ENCODE measurements at regions not wholly inside any gene's neighbourhood (a gene's known extent, or its start where the extent isn't known, plus 50 kb on each side); places are given as distances from the start of the nearest gene placed in this dataset.
"Not testable (repeated sequence)": the region's sequence is repeated elsewhere in the genome, so short reads cannot be mapped to it uniquely, and the experiment has no call there.

DNA sequence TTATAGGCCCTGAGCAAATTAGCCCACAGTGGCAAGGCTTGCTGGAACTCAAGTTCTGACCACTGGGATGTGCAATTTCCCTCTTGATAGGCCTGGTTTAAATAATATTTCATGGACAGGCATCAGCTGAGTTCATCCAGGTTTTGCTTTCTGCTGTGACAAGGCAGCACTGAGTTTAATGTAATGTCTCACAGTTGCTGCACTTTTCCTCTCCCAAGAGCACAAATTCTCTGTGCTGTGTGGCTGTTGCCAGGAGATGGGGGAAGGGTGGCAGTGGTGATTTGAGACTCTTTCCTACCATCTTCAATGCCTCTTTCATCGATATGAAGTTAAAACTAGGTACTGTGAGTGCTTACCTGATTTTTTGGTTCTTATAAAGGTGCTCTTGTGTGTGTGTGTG, 272.8 kb upstream of the STXBP6 start:
- no peak for DNase-seq
- H3K36me3 ChIP-seq (replicated peaks) = no peaks in the 10 kb centered on the region
- TF ChIP-seq, protein P1, sequence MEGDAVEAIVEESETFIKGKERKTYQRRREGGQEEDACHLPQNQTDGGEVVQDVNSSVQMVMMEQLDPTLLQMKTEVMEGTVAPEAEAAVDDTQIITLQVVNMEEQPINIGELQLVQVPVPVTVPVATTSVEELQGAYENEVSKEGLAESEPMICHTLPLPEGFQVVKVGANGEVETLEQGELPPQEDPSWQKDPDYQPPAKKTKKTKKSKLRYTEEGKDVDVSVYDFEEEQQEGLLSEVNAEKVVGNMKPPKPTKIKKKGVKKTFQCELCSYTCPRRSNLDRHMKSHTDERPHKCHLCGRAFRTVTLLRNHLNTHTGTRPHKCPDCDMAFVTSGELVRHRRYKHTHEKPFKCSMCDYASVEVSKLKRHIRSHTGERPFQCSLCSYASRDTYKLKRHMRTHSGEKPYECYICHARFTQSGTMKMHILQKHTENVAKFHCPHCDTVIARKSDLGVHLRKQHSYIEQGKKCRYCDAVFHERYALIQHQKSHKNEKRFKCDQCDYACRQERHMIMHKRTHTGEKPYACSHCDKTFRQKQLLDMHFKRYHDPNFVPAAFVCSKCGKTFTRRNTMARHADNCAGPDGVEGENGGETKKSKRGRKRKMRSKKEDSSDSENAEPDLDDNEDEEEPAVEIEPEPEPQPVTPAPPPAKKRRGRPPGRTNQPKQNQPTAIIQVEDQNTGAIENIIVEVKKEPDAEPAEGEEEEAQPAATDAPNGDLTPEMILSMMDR (IDR thresholded peaks at IDR 0.05; ENCODE audit: low read depth, low read length, missing control alignments) = no peak
- H3K27me3 ChIP-seq (replicated peaks) = no peaks in the 10 kb centered on the region
- no peak overlapping the region for H3K27ac ChIP-seq
- in situ Hi-C loops (cut with HindIII; ENCODE audit: low pct_ligation_motif_present, low sequenced_read_pairs) = no loop called here
- no peak overlapping the region for H3K4me3 ChIP-seq (ENCODE audit: low read depth, low read length)

DNA sequence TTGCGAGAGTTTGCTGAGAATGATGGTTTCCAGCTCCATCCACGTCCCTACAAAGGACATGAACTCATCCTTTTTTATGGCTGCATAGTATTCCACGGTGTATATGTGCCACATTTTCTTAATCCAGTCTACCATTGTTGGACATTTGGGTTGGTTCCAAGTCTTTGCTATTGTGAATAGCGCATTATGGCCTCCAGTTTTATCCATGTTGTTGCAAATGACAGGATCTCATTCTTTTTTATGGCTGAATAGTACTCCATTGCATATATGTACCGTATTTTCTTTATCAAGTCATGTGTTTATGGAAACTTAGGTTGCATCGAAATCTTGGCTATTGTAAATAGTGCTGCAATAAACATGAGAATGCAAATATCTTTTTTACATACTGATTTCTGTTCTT, 266.1 kb upstream of the STXBP6 start:
- H3K27me3 ChIP-seq (replicated peaks); H3K27ac ChIP-seq; in situ Hi-C loops (cut with HindIII; ENCODE audit: low pct_ligation_motif_present, low sequenced_read_pairs); DNase-seq; H3K36me3 ChIP-seq (replicated peaks); H3K4me3 ChIP-seq (ENCODE audit: low read depth, low read length): not testable (repeated sequence)

DNA sequence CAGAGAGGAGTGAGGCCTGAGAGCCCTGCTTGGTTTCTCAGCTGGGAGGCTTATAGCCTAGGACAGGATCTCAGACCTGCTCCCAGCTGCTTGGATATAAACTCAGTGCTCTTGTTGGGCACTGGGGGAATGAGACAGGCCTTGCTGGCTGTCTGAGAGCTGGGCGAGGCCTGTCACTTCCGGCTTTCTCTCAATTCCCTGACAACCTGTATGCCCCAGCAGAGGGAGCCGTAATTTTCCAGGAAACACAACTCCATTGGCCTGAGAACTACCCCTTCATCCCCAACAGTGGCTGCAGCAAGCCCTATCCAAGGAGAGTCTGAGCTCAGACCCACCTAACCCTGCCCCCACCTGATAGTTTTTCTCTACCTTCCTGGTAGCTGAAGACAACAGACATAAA, 258.3 kb upstream of the STXBP6 start:
- no peak overlapping the region for H3K4me3 ChIP-seq (ENCODE audit: low read depth, low read length)
- DNase-seq = no peak
- no peaks in the 10 kb centered on the region for H3K27me3 ChIP-seq (replicated peaks)
- H3K36me3 ChIP-seq (replicated peaks) = no peaks in the 10 kb centered on the region
- in situ Hi-C loops (cut with HindIII; ENCODE audit: low pct_ligation_motif_present, low sequenced_read_pairs) = no loop called here
- H3K27ac ChIP-seq = no peak overlapping the region
- TF ChIP-seq, protein P1 (IDR thresholded peaks at IDR 0.05; ENCODE audit: low read depth, low read length, missing control alignments) = no peak

DNA sequence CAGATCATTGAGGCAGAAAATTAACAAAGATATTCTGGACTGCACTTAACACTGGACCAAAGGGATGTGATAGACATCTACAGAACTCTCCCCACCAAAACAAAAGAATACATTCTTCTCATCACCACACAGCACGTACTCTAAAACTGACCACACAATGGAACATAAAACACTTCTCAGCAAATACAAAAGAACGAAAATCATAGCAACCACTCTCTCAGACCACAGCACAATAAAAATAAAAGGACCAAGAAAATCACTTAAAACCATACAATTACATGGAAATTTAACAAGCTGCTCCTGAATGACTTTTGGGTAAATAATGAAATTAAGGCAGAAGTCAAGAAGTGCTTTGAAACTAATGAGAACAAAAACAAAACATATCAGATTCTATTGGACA, 254.0 kb upstream of the STXBP6 start:
- in situ Hi-C loops (cut with HindIII; ENCODE audit: low pct_ligation_motif_present, low sequenced_read_pairs) = no loop called here
- Histone ChIP-seq H3K27ac (no peak overlapping the region), H3K27me3 (replicated peaks) (no peaks in the 10 kb centered on the region), H3K4me3 (ENCODE audit: low read depth, low read length) (no peak overlapping the region), H3K36me3 (replicated peaks) (no peaks in the 10 kb centered on the region)
- no peak for DNase-seq
- TF ChIP-seq, protein P1 (IDR thresholded peaks at IDR 0.05; ENCODE audit: low read depth, low read length, missing control alignments) = no peak

DNA sequence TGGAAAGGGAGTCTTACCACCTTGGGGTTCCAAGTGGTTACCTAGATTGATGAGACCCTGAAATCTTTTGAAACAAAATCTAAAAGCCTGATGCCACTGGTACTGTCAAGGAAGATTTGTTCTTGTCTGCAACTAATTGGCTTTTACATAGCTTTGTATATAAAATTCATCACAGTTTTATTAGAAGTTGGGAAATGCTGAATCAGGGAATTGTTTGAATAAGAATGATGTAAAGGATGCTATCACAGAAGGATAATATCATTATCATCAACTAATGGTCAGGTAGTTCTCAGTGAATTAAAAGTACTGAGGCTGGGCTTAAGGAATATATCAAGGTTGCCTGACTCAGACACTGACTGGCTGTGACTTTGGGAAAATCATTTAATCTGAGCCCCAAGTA, 248.3 kb upstream of the STXBP6 start:
- no peak overlapping the region for H3K27ac ChIP-seq
- H3K4me3 ChIP-seq (ENCODE audit: low read depth, low read length) = no peak overlapping the region
- H3K36me3 ChIP-seq (replicated peaks) = no peaks in the 10 kb centered on the region
- TF ChIP-seq, protein P1 (IDR thresholded peaks at IDR 0.05; ENCODE audit: low read depth, low read length, missing control alignments) = no peak
- DNase-seq = no peak
- in situ Hi-C loops (cut with HindIII; ENCODE audit: low pct_ligation_motif_present, low sequenced_read_pairs) = no loop called here
- no peaks in the 10 kb centered on the region for H3K27me3 ChIP-seq (replicated peaks)

DNA sequence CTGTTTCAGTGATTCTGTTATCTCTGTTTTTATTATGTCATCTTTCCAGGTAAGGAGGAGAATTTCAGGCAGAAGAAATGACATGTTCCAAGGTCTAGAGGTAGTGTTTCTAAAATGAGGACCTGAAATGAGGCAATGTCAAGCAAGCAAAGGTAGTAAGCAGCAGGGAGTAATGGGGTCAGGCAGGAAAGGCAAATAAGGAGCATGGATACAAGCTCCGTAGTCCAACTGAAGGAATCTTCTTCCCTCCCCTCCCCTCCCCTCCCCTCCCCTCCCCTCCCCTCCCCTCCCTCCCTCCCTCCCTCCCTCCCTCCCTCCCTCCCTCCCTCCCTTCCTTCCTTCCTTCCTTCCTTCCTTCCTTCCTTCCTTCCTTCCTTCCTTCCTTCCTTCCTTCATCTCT, 240.2 kb upstream of the STXBP6 start:
- DNase-seq; in situ Hi-C loops (cut with HindIII; ENCODE audit: low pct_ligation_motif_present, low sequenced_read_pairs); H3K27ac ChIP-seq: not testable (repeated sequence)

DNA sequence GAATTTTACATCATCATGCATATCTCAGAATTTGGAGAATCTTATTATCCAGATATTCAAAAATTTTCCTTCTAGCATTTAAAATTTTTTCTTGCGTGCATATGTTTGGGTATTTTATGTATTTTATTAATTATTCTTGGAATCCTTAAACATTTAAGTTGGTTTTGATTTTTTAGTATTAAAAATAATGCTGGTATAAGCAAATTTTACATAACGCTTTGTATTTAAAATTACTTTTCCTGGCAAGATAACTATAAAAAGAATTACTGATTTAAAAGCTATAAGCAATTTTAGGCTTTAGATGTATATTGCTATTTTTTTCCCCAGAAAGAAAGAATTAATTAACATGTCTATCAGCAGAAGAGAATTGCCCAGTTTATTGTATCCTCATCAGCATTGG, 224.6 kb upstream of the STXBP6 start:
- in situ Hi-C loops (cut with HindIII; ENCODE audit: low pct_ligation_motif_present, low sequenced_read_pairs) = no loop called here
- no peaks in the 10 kb centered on the region for H3K36me3 ChIP-seq (replicated peaks)
- TF ChIP-seq, protein P1 (IDR thresholded peaks at IDR 0.05; ENCODE audit: low read depth, low read length, missing control alignments) = no peak
- H3K27me3 ChIP-seq (replicated peaks) = no peaks in the 10 kb centered on the region
- H3K4me3 ChIP-seq (ENCODE audit: low read depth, low read length) = no peak overlapping the region
- no peak overlapping the region for H3K27ac ChIP-seq
- DNase-seq = no peak

More for the DNA sequence above, 240.2 kb upstream of the STXBP6 start:
- H3K27me3 ChIP-seq (replicated peaks); H3K36me3 ChIP-seq (replicated peaks); H3K4me3 ChIP-seq (ENCODE audit: low read depth, low read length): not testable (repeated sequence)

Data from brain microvascular endothelial cell (primary cell).